B cell (primary cell): ENCODE measurements at regions not wholly inside any gene's neighbourhood (a gene's known extent, or its start where the extent isn't known, plus 50 kb on each side); places are given as distances from the start of the nearest gene placed in this dataset.

Experiments
- EZH2 ChIP-seq: IDR thresholded peaks from 2 replicates; pipeline ENCODE4 v1.6.1; 2012; ENCODE audit warnings: borderline replicate concordance, low read depth, mild to moderate bottlenecking, moderate library complexity, low read length; ENCODE audit not compliant: insufficient read depth, poor library complexity, severe bottlenecking
- TF ChIP-seq, protein P1 (sequence below): fragments of 200-600 bp; IDR thresholded peaks from one replicate; pipeline ENCODE4 v1.8.0; 2022; ENCODE audit warnings: antibody characterized with exemption, mild to moderate bottlenecking

DNA sequence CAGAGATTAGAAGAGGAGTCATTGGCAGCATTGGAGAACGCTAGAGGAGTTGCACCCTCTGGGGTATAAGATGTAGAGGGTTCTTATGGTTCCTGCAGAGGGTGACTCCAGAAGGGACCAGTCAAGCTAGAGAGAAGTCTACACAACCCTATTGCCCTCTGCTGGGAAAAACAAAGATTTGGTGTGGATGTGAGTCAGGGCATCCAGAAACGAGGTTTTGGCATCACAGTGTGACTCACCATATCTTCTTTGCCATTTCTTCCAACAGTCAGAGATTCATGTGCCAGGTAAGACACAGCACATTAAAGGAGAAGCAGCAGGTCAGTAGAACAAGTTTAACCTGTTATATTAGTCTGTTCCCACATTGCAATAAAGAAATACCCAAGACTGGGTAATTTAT lies 598.8 kb downstream of the MAFB start:
- TF ChIP-seq, protein P1, sequence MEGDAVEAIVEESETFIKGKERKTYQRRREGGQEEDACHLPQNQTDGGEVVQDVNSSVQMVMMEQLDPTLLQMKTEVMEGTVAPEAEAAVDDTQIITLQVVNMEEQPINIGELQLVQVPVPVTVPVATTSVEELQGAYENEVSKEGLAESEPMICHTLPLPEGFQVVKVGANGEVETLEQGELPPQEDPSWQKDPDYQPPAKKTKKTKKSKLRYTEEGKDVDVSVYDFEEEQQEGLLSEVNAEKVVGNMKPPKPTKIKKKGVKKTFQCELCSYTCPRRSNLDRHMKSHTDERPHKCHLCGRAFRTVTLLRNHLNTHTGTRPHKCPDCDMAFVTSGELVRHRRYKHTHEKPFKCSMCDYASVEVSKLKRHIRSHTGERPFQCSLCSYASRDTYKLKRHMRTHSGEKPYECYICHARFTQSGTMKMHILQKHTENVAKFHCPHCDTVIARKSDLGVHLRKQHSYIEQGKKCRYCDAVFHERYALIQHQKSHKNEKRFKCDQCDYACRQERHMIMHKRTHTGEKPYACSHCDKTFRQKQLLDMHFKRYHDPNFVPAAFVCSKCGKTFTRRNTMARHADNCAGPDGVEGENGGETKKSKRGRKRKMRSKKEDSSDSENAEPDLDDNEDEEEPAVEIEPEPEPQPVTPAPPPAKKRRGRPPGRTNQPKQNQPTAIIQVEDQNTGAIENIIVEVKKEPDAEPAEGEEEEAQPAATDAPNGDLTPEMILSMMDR = no peak
- no peak for TF ChIP-seq EZH2
